PC-9 (cell line): ENCODE measurements at regions not wholly inside any gene's neighbourhood (a gene's known extent, or its start where the extent isn't known, plus 50 kb on each side); places are given as distances from the start of the nearest gene placed in this dataset.

Source experiments
- BruUV-seq: library from RNA; stranded (reverse); fragments of 400-500 nt; replicated peaks from 2 replicates; lab custom pipeline; 2021; lab: Mats Ljungman, UMichigan
- CTCF ChIA-PET: fragments of 300-600 bp; sonication (Branson Sonifier 250); formaldehyde crosslinking; loops from one replicate; lab custom pipeline; 2022; ENCODE audit warnings: antibody characterized with exemption; lab: Charles Lee
- POLR2A ChIA-PET: fragments of 300-600 bp; sonication (Branson Sonifier 250); formaldehyde crosslinking; loops from one replicate; lab custom pipeline; 2022; ENCODE audit warnings: antibody characterized with exemption; ENCODE audit not compliant: unreplicated experiment; lab: Charles Lee
- DNase-seq, 2 experiments: peaks; one replicate each; pipeline versions ENCODE4 v3.0.0 to v3.0.0-alpha.2; 2015 to 2022; ENCODE audit warnings: mixed read lengths in 1 of 2
- H2AFZ ChIP-seq: fragments of 200-600 bp; sonication (generic); 2 replicates; pipeline ENCODE4 v1.8.1; 2017; ENCODE audit warnings: antibody characterized with exemption
- H3F3A ChIP-seq: fragments of 200-600 bp; sonication (generic); 2 replicates; pipeline ENCODE4 v1.8.1; 2017; ENCODE audit warnings: antibody characterized with exemption, mild to moderate bottlenecking, low read depth; ENCODE audit not compliant: insufficient read depth
- H3K27ac ChIP-seq: fragments of 200-600 bp; sonication (generic); 2 replicates; pipeline ENCODE4 v1.6.1; 2016; ENCODE audit warnings: mixed run types
- H3K27me3 ChIP-seq: fragments of 200-600 bp; sonication (generic); 2 replicates; pipeline ENCODE4 v1.6.1; 2016; ENCODE audit warnings: low read depth, mixed run types; ENCODE audit not compliant: insufficient read depth
- H3K36me3 ChIP-seq: fragments of 200-600 bp; sonication (generic); 2 replicates; pipeline ENCODE4 v1.6.1; 2016; ENCODE audit warnings: low read depth, mixed run types
- H3K4me1 ChIP-seq: fragments of 200-600 bp; sonication (generic); replicated peaks from 2 replicates; pipeline ENCODE4 v1.6.1; 2016; ENCODE audit warnings: mixed run types; ENCODE audit not compliant: insufficient read depth
- H3K4me2 ChIP-seq: fragments of 200-600 bp; sonication (generic); 2 replicates; pipeline ENCODE4 v1.6.1; 2017; ENCODE audit warnings: mixed run types
- H3K4me3 ChIP-seq: fragments of 200-600 bp; sonication (generic); 2 replicates; pipeline ENCODE4 v1.6.1; 2016; ENCODE audit warnings: mixed run types
- H3K79me2 ChIP-seq: fragments of 200-600 bp; sonication (generic); 2 replicates; pipeline ENCODE4 v1.6.1; 2017; ENCODE audit warnings: low read depth, mixed run types
- H3K9me2 ChIP-seq: fragments of 200-600 bp; sonication (generic); 2 replicates; pipeline ENCODE4 v1.8.1; 2017; ENCODE audit warnings: mild to moderate bottlenecking; ENCODE audit not compliant: insufficient read depth
- H3K9me3 ChIP-seq: fragments of 200-600 bp; sonication (generic); 2 replicates; pipeline ENCODE4 v1.8.1; 2016; ENCODE audit warnings: low read depth; ENCODE audit not compliant: insufficient read depth
- H4K20me1 ChIP-seq: fragments of 200-600 bp; sonication (generic); 2 replicates; pipeline ENCODE4 v1.8.1; 2017; ENCODE audit not compliant: insufficient read depth
- EZH2 ChIP-seq: fragments of 200-600 bp; sonication (generic); IDR thresholded peaks from 2 replicates; pipeline ENCODE4 v1.8.0; 2017; ENCODE audit warnings: antibody characterized with exemption, low read depth
- intact Hi-C: fragments of 100-400 bp; cut with micrococcal nuclease; formaldehyde crosslinking; loops from one replicate; pipeline ENCODE4 v1.10.0; 2022; ENCODE audit not compliant: unreplicated experiment
- TF ChIP-seq, protein P1 (sequence below): fragments of 200-600 bp; sonication (generic); conservative IDR thresholded peaks from 2 replicates; pipeline ENCODE4 v1.6.1; 2017; ENCODE audit warnings: mixed run types, antibody characterized with exemption, mild to moderate bottlenecking, moderate library complexity

GRCh38 chr7:68446183-68446582, 1152.1 kb upstream of the AUTS2 start:
- Histone ChIP-seq H4K20me1 (no peaks in the 10 kb centered on the region), H3K9me3 (no peaks in the 10 kb centered on the region), H3K4me3 (no peak overlapping the region), H3K4me2 (no peak overlapping the region), H3K79me2 (no peaks in the 10 kb centered on the region), H3K27me3 (no peaks in the 10 kb centered on the region), H3K9me2 (no peaks in the 10 kb centered on the region), H3K27ac (no peak overlapping the region), H3K4me1 (no peaks in the 10 kb centered on the region), H2AFZ (no peak overlapping the region), H3K36me3 (no peaks in the 10 kb centered on the region), H3F3A (no peaks in the 10 kb centered on the region)
- DNase-seq, result no peak
- ChIA-PET POLR2A (no interaction called here), CTCF (no interaction called here)
- TF ChIP-seq EZH2, result no peak
- TF ChIP-seq, protein P1, sequence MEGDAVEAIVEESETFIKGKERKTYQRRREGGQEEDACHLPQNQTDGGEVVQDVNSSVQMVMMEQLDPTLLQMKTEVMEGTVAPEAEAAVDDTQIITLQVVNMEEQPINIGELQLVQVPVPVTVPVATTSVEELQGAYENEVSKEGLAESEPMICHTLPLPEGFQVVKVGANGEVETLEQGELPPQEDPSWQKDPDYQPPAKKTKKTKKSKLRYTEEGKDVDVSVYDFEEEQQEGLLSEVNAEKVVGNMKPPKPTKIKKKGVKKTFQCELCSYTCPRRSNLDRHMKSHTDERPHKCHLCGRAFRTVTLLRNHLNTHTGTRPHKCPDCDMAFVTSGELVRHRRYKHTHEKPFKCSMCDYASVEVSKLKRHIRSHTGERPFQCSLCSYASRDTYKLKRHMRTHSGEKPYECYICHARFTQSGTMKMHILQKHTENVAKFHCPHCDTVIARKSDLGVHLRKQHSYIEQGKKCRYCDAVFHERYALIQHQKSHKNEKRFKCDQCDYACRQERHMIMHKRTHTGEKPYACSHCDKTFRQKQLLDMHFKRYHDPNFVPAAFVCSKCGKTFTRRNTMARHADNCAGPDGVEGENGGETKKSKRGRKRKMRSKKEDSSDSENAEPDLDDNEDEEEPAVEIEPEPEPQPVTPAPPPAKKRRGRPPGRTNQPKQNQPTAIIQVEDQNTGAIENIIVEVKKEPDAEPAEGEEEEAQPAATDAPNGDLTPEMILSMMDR, result no peak
- no TSS peak for BruUV-seq
- intact Hi-C loops, result no loop called here

- no peak overlapping the region for H3K4me3 ChIP-seq
- ChIA-PET CTCF (no interaction called here), POLR2A (no interaction called here)
- BruUV-seq, result no TSS peak
- no peaks in the 10 kb centered on the region for H3K79me2 ChIP-seq
- no peak overlapping the region for H2AFZ ChIP-seq
- no peaks in the 10 kb centered on the region for H3K9me3 ChIP-seq
- no peaks in the 10 kb centered on the region for H3K36me3 ChIP-seq
- no peaks in the 10 kb centered on the region for H3F3A ChIP-seq
- no peaks in the 10 kb centered on the region for H3K9me2 ChIP-seq
- no peaks in the 10 kb centered on the region for H3K4me1 ChIP-seq
- no peaks in the 10 kb centered on the region for H4K20me1 ChIP-seq
- TF ChIP-seq, protein P1, result no peak
- TF ChIP-seq EZH2, result no peak
- intact Hi-C loops, result no loop called here
- no peak overlapping the region for H3K4me2 ChIP-seq
- DNase-seq, result no peak
- H3K27me3 ChIP-seq, result no peaks in the 10 kb centered on the region
- no peak overlapping the region for H3K27ac ChIP-seq
Measured at GRCh38 chr7:68449099-68449498, 1149.2 kb upstream of the AUTS2 start.

- no peaks in the 10 kb centered on the region for H3F3A ChIP-seq
- no peak for DNase-seq
- H3K27ac ChIP-seq, result no peak overlapping the region
- ChIA-PET CTCF (no interaction called here), POLR2A (no interaction called here)
- no peaks in the 10 kb centered on the region for H3K79me2 ChIP-seq
- no peaks in the 10 kb centered on the region for H3K9me2 ChIP-seq
- H4K20me1 ChIP-seq, result no peaks in the 10 kb centered on the region
- no peak for TF ChIP-seq EZH2
- TF ChIP-seq, protein P1, result no peak
- no peaks in the 10 kb centered on the region for H3K4me1 ChIP-seq
- no peak overlapping the region for H2AFZ ChIP-seq
- no peak overlapping the region for H3K4me3 ChIP-seq
- H3K9me3 ChIP-seq, result no peaks in the 10 kb centered on the region
- intact Hi-C loops, result no loop called here
- no peaks in the 10 kb centered on the region for H3K27me3 ChIP-seq
- BruUV-seq, result no TSS peak
- H3K36me3 ChIP-seq, result no peaks in the 10 kb centered on the region
- H3K4me2 ChIP-seq, result no peak overlapping the region
Measured at GRCh38 chr7:68449816-68450215, 1148.5 kb upstream of the AUTS2 start.
